Prostate gland (tissue), 2 donors: ENCODE measurements at regions not wholly inside any gene's neighbourhood (a gene's known extent, or its start where the extent isn't known, plus 50 kb on each side); places are given as distances from the start of the nearest gene placed in this dataset.
"Not testable (repeated sequence)": the region's sequence is repeated elsewhere in the genome, so short reads cannot be mapped to it uniquely, and the experiment has no call there.

Experiments
- CTCF ChIP-seq, 4 experiments: fragments of 200-600 bp in 2 of 4; fragments of 450-650 bp in 2 of 4; sonication (generic) in 2 of 4; IDR thresholded peaks; 1 replicate in 3 of 4; 2 replicates in 1 of 4; pipeline ENCODE4 v1.5.1; 2016 to 2019; ENCODE audit warnings: antibody characterized with exemption in 4 of 4, mild to moderate bottlenecking in 2 of 4, moderate library complexity in 2 of 4
- POLR2AphosphoS5 ChIP-seq: sonication (generic); formaldehyde crosslinking; IDR thresholded peaks from one replicate; pipeline ENCODE4 v1.6.1; 2017; ENCODE audit warnings: antibody characterized with exemption

- TF ChIP-seq POLR2AphosphoS5; CTCF (IDR thresholded peaks at IDR 0.05): not testable (repeated sequence)
Observed at GRCh38 chr21:28003627-28004026, 989.0 kb downstream of the LTN1 start.
